DND-41 (cell line): ENCODE measurements at regions not wholly inside any gene's neighbourhood (a gene's known extent, or its start where the extent isn't known, plus 50 kb on each side); places are given as distances from the start of the nearest gene placed in this dataset.

Source experiments
- CTCF ChIP-seq: IDR thresholded peaks from 2 replicates; pipeline ENCODE4 v1.5.1; 2012; ENCODE audit warnings: borderline replicate concordance, low read length, moderate library complexity, mild to moderate bottlenecking; ENCODE audit not compliant: poor library complexity, severe bottlenecking; ENCODE audit errors: extremely low read depth
- EZH2 ChIP-seq: IDR thresholded peaks from 3 replicates; pipeline ENCODE4 v1.6.1; 2012; ENCODE audit warnings: borderline replicate concordance, low read depth, mild to moderate bottlenecking, moderate library complexity, low read length, inconsistent platforms; ENCODE audit not compliant: severe bottlenecking

GRCh38 chr17:71035226-71035625 is 865.9 kb downstream of the KCNJ2 start:
- TF ChIP-seq CTCF (no peak), EZH2 (no peak)
